ENCODE measurements at regions not wholly inside any gene's neighbourhood (a gene's known extent, or its start where the extent isn't known, plus 50 kb on each side); places are given as distances from the start of the nearest gene placed in this dataset.
"Not testable (repeated sequence)": the region's sequence is repeated elsewhere in the genome, so short reads cannot be mapped to it uniquely, and the experiment has no call there.

DNA sequence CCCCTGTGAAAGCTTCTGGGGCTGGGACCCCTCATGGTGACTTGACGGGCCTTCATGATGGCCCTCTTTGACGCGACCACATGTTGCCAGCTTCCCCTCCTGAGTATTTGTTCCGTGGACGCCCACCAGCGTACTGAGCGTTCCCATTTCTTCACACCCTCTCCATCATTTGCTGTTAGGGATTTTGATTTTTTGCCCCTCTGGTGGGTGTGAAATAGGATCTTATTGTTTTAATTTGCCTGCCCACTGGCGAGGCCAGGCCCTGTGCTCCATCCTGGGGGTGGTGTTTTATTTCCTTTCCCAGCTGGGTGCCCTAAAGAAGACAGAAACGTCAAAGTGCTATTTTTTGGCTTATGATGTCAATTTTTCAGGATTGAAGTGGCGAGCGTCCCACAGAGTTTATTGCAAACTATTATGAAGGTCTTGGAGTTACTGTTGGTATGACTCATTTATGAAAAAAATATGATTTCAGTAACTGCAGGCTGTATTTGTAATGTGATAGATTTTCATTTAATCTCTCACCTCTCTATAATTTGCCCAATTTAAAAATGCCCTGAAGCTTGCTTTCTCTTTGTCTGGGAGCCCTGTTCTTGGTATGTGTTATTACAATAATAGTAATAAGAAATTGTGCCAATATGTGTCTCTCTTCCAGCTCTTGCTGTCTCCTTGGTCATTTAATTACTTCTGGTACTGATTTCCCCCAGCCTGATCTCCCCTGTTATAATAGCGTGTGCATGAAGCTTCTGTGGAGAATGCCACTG, 99.6 kb downstream of the SLC25A47 start:
- no peak for DNase-seq

DNA sequence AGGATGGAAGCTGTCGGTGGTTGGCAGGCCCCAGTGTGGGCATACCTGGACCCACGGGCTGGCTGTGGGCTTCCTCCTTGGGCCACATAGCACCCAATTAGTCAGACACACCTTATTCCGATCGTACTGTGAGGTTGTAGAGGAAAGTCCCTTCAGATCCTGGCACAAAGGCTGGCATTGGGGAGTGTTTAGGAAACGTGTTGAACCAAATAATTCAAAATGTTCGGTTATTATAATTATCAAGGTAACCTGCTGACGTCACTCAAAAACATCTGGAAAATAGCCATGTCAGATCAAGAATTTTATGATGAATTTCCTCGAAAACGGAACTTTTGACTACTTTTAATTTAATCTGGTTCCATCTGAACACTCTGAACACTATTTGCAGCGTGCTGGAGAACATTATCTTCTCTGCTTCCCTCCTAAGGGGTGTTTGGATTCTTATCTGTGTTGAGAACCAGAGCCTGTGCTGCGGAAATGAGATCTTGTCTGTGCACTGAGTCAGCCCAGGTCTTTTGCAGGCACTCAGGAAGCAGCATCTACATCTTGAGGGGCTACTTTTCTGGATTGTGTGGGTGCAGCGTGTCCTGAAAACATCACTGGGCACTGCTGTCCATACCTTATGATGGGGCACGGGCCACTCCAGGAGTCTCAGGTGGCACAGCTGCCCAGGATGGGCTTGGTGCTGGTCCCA, 100.3 kb downstream of the SLC25A47 start:
- no peak for DNase-seq

DNA sequence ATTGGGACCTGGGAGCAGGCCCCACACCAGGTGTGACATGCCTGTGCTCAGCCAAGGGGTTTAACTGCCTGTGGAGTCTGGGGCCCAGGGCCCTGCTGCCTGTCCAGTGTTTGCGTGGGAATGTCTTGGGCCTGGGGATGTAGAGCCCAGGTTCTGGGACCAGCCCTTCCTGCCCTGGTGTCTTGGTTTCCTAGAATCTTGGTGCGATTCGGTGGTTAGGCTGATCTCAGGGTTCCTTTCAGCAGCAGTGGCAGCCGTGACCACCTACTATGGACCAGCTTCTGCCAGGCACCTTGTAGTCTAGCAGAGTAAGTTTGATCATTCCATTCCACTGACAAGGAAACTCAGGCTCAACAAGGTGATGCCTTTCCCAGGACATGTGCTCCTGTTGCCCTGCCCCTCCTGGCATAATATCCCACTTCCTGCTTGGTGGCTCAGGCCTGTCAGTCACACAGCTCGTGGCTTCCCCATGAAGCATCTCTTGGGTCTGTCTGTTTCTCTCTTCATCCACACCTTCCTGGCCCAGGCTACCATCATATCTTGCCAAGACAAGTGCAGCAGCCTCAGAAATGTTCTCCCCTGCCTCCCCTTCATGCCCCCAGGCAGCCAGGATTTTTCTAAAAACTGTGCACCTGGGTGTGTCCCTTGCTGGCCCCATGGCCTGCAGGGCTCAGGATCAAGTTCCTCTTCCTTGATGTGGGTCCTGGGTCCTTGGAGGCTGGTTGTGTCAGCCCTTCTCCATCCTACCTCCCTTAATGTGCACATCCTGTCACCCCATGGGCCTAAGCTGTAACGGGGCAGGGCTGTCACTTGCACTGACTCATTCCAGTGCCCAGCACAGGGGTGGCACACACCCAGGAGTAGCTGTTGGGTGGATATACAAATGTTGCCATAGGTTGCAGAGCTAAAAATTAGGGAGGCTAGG, 101.6 kb downstream of the SLC25A47 start:
- no peak for DNase-seq

DNA sequence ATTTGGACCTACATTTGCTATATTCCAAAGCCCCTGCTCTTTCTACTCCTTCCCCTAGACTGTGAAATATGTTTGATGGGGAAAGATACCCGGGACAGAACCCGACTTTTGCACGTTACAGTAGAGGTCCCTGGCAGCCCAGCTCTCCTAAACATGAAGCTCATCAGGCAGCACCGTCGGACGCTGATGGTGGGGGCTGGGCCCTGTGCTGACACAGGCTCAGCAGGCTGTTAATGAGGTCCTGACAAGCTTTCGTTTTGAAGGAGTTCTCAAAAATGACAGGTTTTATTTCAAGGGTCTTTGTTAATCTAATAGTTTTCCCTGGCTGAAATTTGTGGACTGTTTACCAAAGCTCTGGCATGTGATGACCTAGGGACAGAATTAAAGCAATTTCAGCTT, 102.3 kb downstream of the SLC25A47 start:
- no peak for DNase-seq

DNA sequence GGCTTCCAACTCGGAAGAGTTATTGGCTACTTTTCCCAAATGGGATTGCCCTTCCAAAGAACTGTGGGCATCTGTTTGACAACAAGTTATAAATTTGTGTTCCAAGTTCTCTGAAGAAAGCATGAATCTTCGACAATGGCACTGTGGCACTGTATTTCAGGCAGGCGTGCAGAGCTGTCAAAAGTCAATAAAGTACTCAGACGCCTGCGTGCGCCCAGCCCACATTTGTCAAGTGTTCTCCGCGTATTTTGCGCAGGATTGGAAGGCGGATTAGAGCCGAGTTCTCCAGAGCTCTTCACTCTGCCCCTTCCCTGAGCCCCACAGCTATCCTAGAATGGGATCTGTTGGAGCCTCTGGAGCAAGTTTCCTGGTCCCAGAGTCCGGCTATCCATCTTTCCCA, 103.2 kb downstream of the SLC25A47 start:
- no peak for DNase-seq

DNA sequence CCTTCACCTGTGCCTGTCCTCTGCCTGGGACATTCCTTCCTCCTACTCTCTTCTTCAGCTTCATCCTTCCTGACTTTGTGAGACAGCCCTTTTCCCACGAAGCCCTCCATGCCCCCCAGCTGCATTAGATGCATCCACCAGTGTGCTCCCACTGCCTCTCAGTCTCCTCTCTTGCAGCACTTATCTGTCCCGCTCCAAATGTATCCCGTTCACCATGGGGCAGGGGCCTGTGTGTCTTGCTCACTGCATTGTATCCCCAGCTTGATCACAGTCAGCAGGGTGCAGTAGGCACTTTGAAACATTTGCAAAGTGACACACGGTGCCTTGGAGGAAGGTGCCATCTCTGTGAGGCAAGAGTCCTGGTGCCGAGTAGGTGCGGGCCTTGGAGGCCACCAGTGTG, 104.0 kb downstream of the SLC25A47 start:
- DNase-seq = no peak

DNA sequence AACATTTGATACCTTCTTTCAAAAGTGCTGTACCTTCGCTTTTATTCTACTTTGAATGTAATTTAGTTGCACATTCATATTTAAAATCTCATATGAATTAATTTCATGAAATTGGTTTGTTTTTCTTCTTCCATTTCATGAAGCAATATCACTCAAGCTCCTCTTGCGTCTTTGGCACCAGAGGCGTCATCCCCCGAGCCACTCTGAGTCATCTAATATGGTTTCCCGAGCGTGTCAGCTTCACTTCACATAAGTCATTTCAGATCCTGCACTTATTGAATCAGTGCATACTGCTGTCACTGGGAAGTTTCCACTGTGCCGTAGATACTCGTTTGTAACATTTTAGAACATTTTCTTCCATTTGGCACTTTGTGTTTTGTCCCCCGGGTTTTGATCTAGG, 105.6 kb downstream of the SLC25A47 start:
- DNase-seq = no peak

DNA sequence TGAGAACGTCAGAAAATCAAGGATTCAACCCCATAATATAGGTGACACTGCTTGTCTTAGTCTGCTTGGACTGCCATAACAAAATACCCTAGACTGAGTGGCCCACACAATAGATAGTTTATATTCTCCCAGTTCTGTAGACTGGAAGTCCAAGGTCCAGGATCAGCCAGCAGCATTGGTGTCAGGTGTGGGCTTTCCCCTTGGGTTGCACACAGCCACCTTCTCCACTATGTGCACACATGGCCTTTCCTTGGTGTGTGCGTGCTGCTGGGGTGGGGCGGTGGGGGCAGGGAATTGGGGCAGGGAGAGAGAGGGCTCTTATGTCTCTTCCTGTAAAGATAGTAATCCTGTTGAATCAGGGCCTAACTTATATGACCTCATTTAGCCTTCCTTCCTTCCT, 106.4 kb downstream of the SLC25A47 start:
- DNase-seq = no peak

DNA sequence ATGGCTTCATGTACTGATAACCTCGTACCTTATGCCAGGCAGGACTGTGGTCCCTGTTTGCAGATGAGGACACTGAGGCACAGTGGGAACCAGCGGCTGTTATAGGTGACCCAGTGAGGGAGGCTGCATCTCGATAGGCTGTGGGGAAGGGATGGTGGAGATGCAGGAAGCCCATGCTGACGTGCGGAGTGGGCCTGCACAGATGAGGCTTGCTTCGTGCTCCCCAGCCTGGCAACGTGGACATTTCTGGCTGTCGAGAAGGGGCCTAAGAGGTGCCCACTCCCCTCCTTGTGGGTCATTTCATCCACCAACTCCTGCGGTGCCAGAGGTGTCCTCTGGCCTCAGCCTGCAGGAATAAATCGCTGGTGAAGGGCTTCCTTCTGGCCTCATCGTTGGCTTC, 107.4 kb downstream of the SLC25A47 start:
- DNase-seq = no peak

DNA sequence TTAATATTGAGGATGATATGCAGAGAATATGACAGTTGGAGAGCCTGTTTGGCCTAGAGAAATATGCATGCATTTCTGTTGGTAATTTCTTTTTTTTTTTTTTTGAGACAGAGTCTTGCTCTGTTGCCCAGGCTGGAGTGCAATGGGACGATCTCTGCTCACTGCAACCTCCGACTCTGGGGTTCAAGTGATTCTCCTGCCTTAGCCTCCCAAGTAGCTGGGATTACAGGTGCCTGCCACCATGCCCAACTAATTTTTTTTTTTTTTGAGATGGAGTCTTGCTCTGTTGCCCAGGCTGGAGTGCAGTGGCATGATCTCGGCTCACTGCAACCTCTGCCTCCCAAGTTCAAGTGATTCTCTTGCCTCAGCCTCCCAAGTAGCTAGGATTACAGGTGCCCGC, 108.3 kb downstream of the SLC25A47 start:
- DNase-seq = not testable (repeated sequence)

DNA sequence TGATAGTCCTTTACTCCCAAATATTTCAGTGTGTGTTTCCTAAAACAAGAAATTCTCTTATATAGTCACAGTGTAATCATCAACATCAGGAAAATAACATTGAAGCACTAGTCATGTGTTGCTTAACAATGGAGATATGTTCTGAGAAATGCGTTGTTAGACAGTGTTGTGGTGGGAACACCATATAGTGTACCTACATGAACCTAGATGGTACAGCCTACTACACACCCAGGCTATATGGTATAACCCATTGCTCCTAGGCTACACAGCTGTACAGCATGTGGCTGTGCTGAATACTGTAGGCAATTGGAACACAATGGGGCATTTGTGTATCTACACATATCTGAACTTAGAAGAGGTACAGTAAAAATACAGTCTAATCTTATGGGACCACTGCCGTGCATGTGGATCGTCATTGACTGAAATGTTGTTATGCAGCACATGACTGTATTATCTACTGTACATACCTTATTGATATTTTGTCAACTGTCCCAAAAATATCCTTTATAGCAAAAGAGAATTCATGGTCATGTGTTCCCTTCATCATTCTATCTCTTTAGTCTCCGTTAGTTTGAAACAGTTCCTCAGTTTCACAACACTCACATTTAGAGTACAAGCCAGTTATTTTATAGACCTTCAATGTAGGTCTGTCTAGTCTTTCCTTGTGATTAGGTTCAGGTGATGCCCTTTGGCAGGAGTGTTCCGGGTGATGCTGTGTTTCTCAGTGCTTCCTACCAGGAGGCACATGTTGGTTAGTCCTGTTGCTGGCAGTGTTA, 109.7 kb downstream of the SLC25A47 start:
- no peak for DNase-seq

DNA sequence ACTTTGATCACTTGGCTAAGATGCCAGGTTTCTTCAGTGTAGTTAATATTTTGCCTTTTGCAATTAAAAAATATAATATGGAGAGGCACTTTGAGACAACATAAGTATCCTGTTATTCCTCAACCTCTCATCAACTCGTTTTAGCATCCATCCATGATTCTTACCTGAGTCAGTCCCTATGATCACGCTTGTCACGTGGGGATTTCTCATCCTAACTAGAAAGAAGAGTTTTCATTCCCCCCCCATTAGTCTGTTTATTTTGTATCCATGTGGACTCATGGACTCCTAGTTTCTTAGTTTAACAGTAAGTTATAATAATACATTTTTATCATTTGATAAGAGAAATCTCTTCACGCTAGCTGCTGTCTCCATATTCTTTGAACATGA, 110.3 kb downstream of the SLC25A47 start:
- no peak for DNase-seq

DNA sequence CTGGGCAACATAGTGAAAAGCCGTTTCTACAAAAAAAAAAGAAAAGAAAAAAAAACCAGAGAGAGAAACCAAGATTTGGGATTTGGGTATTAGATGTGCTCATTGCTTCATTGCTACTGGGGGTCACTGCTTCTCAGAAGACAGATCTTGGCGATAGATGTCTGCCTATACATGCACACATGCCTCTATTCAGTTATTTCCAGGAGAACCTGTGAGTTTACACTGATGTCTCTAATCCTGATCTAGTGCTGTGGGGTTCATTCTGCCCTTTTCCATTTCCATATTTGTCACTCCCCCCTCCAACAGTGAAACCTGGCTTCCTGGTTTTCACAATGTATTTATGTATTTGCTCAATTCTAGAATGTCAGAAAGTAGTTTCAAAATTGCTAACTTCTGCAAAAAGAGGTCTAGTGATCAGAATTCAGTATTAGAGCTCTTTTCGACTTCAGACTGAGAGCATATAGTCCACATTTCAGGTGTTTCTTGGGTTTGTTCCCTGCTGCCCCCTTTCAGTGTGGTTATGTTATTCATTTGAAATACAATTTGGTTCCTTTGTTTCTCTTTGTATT, 111.0 kb downstream of the SLC25A47 start:
- no peak for DNase-seq

DNA sequence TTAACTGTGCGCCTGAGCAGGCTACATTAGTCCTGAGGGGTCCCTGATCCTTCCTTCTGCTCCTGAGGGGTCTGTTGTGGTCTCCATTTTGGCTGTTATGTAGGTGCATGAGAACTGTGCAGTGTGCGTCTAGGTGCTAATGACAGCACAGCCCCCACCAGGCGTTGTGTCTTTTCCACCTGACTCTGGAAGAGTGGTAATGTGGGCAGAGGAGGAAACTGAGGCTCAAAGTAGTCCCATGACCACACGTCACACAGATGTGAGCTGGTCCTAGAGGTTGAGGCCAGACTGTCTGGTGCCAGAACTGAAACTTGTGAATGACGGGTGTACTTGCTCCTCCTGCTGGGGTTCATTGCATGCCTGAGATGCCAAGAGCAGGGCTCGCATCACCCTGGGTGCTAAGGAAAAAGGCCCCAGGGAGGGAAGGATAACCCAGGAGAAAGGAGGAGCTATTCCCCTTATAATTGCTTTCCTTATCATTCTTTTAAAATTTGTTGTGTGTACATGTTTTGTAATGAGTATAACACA, 111.8 kb downstream of the SLC25A47 start:
- DNase-seq = no peak

DNA sequence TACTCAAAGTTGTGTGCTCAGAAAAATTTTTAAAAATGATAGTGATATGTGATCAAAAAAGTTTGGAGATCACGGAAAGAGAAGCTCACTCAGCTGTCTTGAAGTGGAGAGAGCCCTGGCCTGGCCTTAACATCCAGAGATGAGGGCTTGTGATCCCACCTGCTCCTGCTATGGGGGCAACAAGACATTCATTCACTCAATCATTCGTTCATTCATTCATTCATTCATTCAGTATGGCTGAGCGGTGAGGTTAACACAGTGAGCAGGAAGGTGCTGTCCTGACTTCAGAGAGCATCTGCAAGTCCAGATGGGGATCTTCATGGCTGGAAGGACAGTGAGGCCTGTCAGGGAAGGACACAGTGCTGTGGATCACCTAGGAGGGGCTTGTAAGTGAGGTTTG, 112.3 kb downstream of the SLC25A47 start:
- no peak for DNase-seq

DNA sequence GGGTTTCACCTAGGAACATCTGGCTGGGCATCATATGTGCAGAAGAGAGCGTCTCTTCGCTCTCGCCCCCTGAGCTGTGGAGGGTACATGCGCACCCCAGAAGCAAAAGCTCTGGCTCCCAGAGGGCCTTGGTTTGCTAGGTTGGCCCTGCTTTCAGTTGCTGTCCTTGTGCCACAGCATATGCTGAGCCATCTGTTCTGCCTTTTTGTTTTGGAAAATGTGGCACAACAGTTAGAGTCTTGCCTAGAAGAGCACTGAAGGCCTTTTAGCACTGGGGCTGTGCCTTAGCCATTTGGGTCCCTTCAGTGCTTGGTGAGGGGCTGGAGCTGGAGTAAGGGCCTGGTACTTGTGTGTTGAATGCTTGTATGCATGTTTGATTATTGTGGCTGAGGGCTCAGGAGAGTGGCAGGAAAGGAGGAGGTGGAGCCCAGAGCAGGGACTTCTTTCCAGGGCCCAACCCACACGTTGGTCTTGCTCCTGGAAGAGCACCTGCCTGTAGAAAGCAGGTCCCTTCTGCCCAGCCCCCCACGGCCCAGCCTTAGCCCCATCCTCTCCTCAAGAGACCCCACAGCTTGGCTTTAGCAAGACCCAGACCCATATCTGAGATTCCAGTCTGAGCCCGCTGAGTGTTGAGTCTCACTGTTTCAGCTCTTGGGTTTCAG, 113.7 kb downstream of the SLC25A47 start:
- DNase-seq = no peak

DNA sequence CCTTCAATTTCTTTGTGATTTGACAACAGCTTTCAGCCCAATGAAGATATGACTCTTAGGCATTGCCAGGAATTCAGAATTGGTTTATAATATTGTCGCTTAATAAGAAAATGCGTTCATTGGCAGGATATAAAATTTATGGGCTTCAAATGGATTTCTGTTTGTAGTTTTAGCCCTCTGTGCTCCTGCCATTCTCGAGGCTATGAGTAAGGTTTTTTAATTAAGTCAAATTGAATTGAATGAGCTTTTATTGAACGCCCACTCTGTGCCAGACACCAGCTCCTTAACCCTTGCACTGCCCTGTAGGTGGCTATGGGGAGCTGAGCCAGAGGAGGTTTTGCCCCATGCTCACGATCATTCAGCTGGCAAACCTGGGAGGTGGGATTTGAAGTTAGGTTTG, 115.1 kb downstream of the SLC25A47 start:
- no peak for DNase-seq

DNA sequence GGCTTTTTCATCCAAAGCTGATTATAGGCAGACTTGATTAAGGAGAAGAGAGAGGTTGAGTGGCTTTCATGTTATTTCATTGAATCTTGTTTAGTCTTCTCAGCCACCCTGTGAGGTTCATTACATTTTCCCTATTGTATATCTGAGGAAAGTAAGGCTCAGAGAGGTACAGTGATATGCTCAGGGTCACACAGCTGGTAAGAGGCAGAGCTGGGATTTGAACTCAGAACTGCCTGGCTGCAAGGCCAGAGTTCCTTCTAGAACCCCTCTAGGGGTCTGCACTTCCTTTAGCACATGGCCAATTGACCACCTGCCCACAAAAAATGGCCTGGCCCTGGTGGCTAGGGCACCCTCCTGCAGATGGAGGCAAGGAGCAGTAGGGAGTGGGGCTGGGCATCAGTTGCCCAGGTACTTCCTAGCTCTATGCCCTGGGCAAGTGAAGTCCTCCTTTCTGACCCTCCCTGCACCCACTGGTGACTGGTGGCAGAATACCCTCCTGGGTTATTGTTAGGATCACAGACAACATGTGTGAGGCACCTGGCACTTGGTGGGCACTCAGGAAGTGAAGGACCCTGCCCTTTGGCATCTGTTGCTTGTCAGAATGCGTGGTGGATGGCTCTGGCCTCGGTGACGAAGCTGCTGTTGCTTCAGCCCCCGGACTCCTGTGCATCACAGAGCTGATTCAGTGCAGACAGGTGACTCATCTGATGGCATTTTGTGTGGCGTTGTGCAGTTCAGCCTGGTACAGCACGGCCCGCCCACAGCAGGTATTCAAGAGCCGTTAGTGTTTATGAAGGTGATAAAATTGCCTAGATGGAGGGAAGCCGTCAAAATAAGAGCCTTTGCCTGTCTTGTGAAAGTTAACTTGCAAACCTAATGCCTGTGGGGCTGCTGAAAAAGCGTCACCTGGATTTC, 115.8 kb downstream of the SLC25A47 start:
- peak; percentile 48 for DNase-seq

DNA sequence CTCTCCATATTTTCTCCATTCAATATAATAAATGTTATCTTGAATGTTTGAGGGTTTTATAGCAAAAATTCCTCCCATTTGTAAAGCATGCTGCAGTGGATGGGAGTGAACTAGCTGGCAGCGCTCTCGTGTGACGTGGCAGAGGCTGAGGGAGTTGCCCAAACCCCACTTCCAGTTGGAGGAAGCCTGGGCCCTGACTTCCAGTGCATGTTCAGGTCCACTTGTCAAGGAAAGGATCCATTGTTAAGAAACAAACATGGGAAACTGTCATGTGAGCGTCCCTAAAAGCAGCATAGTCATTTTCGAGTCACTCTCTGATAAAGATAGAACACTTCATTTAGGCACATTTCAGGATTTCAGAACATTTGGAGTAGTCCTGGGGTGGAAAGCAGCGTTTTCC, 116.6 kb downstream of the SLC25A47 start:
- DNase-seq = no peak

DNA sequence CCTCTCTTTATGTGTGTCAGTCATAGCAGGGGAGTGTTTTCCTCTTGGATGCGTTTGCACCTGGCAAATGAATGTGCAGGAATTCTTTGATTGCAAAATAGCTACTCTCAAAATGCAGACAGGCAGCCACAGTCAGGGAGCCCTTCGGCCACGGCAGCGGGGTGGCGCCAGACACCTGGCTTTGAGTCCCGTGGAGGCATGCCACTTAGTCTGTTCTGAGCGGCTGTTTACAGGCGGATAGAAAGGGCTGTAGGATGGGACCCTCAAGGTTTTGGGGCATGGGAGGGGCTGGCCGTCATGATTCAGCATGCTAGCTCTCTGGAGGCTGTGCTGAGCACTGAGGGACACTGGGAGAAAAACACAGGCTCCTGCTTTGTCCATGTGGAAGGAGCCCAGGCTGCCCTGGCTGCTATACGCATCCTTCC, 117.1 kb downstream of the SLC25A47 start:
- DNase-seq = no peak

Measured in activated naive CD4-positive, alpha-beta T cell treated with Interleukin-2 at 50 U/mL for 16 hours (primary cell).